Fibroblast of lung (primary cell): ENCODE measurements at regions not wholly inside any gene's neighbourhood (a gene's known extent, or its start where the extent isn't known, plus 50 kb on each side); places are given as distances from the start of the nearest gene placed in this dataset.

Source experiments
- DNase-seq, 2 donors: peaks; one replicate each; pipeline versions ENCODE4 v3.0.0 to v3.0.0-alpha.2; 2010; ENCODE audit warnings: low read depth in 2 of 2
- H2AFZ ChIP-seq: 2 replicates; pipeline ENCODE4 v1.5.1; 2012; ENCODE audit warnings: low read length, control low read depth, inconsistent platforms
- H3K27ac ChIP-seq: 2 replicates; pipeline ENCODE4 v1.5.1; 2011; ENCODE audit warnings: low read length, control low read depth; ENCODE audit not compliant: insufficient read depth
- H3K27me3 ChIP-seq: 2 replicates; pipeline ENCODE4 v1.5.1; 2011; ENCODE audit warnings: mild to moderate bottlenecking, low read length; ENCODE audit not compliant: control insufficient read depth, insufficient read depth
- H3K36me3 ChIP-seq: 2 replicates; pipeline ENCODE4 v1.5.1; 2011; ENCODE audit warnings: low read length; ENCODE audit not compliant: control insufficient read depth, insufficient read depth
- H3K4me1 ChIP-seq: 2 replicates; pipeline ENCODE4 v1.5.1; 2011; ENCODE audit warnings: low read length; ENCODE audit not compliant: control insufficient read depth, insufficient read depth; ENCODE audit errors: extremely low read depth
- H3K4me2 ChIP-seq: 2 replicates; pipeline ENCODE4 v1.5.1; 2011; ENCODE audit warnings: low read length, control low read depth; ENCODE audit not compliant: insufficient read depth; ENCODE audit errors: extremely low read depth
- H3K4me3 ChIP-seq, 4 experiments: fragments of 200-600 bp in 1 of 4; sonication (generic) in 1 of 4; replicated peaks in 1 of 4; 2 replicates each; pipeline ENCODE4 v1.5.1; 2011 to 2016; ENCODE audit warnings: low read length in 4 of 4, low read depth in 3 of 4, mild to moderate bottlenecking in 3 of 4, control low read depth in 2 of 4, inconsistent platforms in 1 of 4, mixed read lengths in 1 of 4; ENCODE audit not compliant: insufficient read depth in 1 of 4; ENCODE audit errors: control extremely low read depth in 1 of 4
- H3K79me2 ChIP-seq: 2 replicates; pipeline ENCODE4 v1.5.1; 2012; ENCODE audit warnings: mild to moderate bottlenecking, low read length, inconsistent platforms; ENCODE audit not compliant: control insufficient read depth, insufficient read depth
- H3K9ac ChIP-seq: 2 replicates; pipeline ENCODE4 v1.5.1; 2011; ENCODE audit warnings: mild to moderate bottlenecking, low read length, control low read depth; ENCODE audit not compliant: insufficient read depth
- H3K9me3 ChIP-seq: 2 replicates; pipeline ENCODE4 v1.5.1; 2012; ENCODE audit warnings: low read depth, low read length; ENCODE audit not compliant: control insufficient read depth, insufficient read depth
- H4K20me1 ChIP-seq: 2 replicates; pipeline ENCODE4 v1.5.1; 2011; ENCODE audit warnings: low read length; ENCODE audit not compliant: control insufficient read depth, insufficient read depth; ENCODE audit errors: extremely low read depth
- EZH2 ChIP-seq: IDR thresholded peaks from 2 replicates; pipeline ENCODE4 v1.5.1; 2012; ENCODE audit warnings: low read length, control low read depth, mild to moderate bottlenecking; ENCODE audit errors: missing control alignments
- TF ChIP-seq, protein P1 (sequence below), 2 donors: IDR thresholded peaks in 1 of 2; conservative IDR thresholded peaks in 1 of 2; 1 replicate in 1 of 2; 2 replicates in 1 of 2; pipeline ENCODE4 v1.5.1; 2011 to 2012; ENCODE audit warnings: low read length in 2 of 2, control low read depth in 1 of 2, inconsistent platforms in 1 of 2, low read depth in 1 of 2, mild to moderate bottlenecking in 1 of 2

GRCh38 chr4:75229806-75230570, 284.2 kb downstream of the RCHY1 start:
- no peaks in the 10 kb centered on the region for H3K27me3 ChIP-seq
- no peaks in the 10 kb centered on the region for H3K36me3 ChIP-seq
- H4K20me1 ChIP-seq: no peaks in the 10 kb centered on the region
- DNase-seq: no peak
- H3K9me3 ChIP-seq: no peaks in the 10 kb centered on the region
- H3K79me2 ChIP-seq: no peaks in the 10 kb centered on the region
- H3K4me3 ChIP-seq: no peak overlapping the region
- TF ChIP-seq EZH2: no peak
- TF ChIP-seq, protein P1, sequence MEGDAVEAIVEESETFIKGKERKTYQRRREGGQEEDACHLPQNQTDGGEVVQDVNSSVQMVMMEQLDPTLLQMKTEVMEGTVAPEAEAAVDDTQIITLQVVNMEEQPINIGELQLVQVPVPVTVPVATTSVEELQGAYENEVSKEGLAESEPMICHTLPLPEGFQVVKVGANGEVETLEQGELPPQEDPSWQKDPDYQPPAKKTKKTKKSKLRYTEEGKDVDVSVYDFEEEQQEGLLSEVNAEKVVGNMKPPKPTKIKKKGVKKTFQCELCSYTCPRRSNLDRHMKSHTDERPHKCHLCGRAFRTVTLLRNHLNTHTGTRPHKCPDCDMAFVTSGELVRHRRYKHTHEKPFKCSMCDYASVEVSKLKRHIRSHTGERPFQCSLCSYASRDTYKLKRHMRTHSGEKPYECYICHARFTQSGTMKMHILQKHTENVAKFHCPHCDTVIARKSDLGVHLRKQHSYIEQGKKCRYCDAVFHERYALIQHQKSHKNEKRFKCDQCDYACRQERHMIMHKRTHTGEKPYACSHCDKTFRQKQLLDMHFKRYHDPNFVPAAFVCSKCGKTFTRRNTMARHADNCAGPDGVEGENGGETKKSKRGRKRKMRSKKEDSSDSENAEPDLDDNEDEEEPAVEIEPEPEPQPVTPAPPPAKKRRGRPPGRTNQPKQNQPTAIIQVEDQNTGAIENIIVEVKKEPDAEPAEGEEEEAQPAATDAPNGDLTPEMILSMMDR (conservative IDR thresholded peaks at IDR 0.05 in 1 of 2, IDR thresholded peaks at IDR 0.05 in 1 of 2; ENCODE audit: low read depth in 1 of 2, low read length in 2 of 2): no peak
- no peak overlapping the region for H2AFZ ChIP-seq
- H3K9ac ChIP-seq: no peak overlapping the region
- no peaks in the 10 kb centered on the region for H3K4me1 ChIP-seq
- H3K27ac ChIP-seq: no peak overlapping the region
- no peak overlapping the region for H3K4me2 ChIP-seq

DNA sequence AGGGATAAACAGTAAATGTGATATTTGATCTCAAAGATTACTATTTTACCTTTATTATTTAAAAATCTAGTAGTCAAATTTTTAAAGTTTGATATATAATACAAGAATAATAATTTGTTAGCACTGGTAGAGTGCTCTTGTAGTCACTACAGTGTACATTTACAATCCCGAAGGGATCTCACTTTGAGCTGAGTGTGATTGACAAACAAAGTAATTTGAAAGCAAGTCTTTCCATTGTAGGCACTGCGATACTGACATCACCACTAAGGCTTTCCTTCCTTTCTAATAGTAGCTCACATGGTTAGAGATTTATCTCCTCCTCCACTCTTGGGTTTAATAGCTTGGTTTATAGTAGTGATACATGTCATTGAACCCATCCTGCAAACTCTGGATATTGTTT, 280.6 kb downstream of the PARM1 start:
- no peak for DNase-seq
- no peak for TF ChIP-seq EZH2
- TF ChIP-seq, protein P1 (conservative IDR thresholded peaks at IDR 0.05 in 1 of 2, IDR thresholded peaks at IDR 0.05 in 1 of 2; ENCODE audit: low read depth in 1 of 2, low read length in 2 of 2): no peak
- no peak overlapping the region for H3K4me3 ChIP-seq
- no peaks in the 10 kb centered on the region for H3K36me3 ChIP-seq
- H3K27me3 ChIP-seq: no peaks in the 10 kb centered on the region
- no peak overlapping the region for H2AFZ ChIP-seq
- H3K27ac ChIP-seq: no peak overlapping the region
- H3K9ac ChIP-seq: no peak overlapping the region
- no peaks in the 10 kb centered on the region for H4K20me1 ChIP-seq
- H3K9me3 ChIP-seq: no peaks in the 10 kb centered on the region
- no peaks in the 10 kb centered on the region for H3K4me1 ChIP-seq
- H3K79me2 ChIP-seq: no peaks in the 10 kb centered on the region
- H3K4me2 ChIP-seq: no peak overlapping the region

DNA sequence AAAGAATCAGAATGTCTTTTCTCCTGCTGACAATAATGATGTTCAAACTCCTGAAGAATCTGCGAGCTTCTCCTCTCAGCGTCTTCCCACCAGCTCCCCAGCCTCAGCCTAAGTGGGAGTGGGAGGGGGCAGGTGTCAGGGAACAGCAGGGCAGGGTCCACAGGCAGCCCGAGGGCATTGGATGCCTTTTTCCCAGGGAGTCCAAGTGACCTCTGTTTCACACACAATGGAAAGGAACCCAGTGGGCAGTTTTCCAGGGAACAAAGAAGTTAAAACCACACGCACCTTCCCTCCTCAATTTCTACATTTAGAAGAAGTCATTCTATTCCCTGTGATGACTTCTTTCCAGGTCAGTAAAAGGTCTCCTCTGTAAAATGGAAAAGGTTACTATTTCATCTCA, 278.5 kb downstream of the PARM1 start:
- no peak overlapping the region for H3K27ac ChIP-seq
- H2AFZ ChIP-seq: no peak overlapping the region
- H3K4me3 ChIP-seq: no peak overlapping the region
- H3K36me3 ChIP-seq: no peaks in the 10 kb centered on the region
- TF ChIP-seq, protein P1 (conservative IDR thresholded peaks at IDR 0.05 in 1 of 2, IDR thresholded peaks at IDR 0.05 in 1 of 2; ENCODE audit: low read depth in 1 of 2, low read length in 2 of 2): no peak
- TF ChIP-seq EZH2: no peak
- H3K79me2 ChIP-seq: no peaks in the 10 kb centered on the region
- H4K20me1 ChIP-seq: no peaks in the 10 kb centered on the region
- H3K9ac ChIP-seq: no peak overlapping the region
- no peaks in the 10 kb centered on the region for H3K27me3 ChIP-seq
- no peaks in the 10 kb centered on the region for H3K4me1 ChIP-seq
- H3K4me2 ChIP-seq: no peak overlapping the region
- H3K9me3 ChIP-seq: no peaks in the 10 kb centered on the region
- no peak for DNase-seq
